GM19351 (cell line): ENCODE measurements at regions not wholly inside any gene's neighbourhood (a gene's known extent, or its start where the extent isn't known, plus 50 kb on each side); places are given as distances from the start of the nearest gene placed in this dataset.
"Not testable (repeated sequence)": the region's sequence is repeated elsewhere in the genome, so short reads cannot be mapped to it uniquely, and the experiment has no call there.

Source experiments
- ATAC-seq: cut with Tn5 transposase; IDR thresholded peaks from one replicate; pipeline ENCODE4 v1.9.1; 2021; ENCODE audit warnings: mild to moderate bottlenecking, moderate library complexity; ENCODE audit not compliant: unreplicated experiment

DNA sequence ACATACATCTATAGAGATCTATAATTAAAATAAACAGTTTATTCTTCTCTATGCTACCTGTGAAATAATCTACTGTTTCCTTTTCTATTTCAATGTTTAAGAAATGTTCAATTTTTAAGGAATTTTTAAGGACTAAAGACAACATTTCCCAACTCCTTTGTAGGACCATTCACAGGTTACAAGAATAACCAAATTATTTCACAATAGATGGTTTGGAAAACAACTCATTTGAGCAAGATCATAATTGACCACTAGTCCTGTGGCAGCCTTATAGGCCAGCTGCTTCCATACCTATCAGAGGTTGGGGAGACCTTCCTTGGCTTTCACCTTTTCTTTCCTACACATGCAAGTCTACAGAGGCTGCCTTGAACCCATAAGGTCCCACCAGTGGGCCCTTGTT, 193.7 kb downstream of the TTC39B start:
- ATAC-seq: no peak

DNA sequence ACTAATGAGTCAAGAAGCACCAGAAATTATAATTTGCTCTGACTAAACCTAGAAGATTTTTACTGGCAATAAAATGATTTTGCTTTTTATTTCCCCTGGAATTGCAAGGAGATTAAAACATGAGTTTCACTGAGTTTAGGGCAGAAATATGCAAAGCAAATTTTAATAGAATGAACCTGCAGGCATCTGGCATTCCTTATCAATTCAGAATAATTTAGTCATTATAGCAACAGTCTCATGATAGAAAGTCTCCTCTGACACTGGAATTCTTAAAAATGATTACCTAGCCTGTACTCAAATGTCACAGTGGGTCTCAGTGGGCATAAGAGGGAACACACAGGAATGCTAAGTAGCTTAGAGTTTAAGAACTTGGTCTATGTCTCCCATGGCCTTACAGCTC, 195.9 kb downstream of the TTC39B start:
- ATAC-seq: no peak

DNA sequence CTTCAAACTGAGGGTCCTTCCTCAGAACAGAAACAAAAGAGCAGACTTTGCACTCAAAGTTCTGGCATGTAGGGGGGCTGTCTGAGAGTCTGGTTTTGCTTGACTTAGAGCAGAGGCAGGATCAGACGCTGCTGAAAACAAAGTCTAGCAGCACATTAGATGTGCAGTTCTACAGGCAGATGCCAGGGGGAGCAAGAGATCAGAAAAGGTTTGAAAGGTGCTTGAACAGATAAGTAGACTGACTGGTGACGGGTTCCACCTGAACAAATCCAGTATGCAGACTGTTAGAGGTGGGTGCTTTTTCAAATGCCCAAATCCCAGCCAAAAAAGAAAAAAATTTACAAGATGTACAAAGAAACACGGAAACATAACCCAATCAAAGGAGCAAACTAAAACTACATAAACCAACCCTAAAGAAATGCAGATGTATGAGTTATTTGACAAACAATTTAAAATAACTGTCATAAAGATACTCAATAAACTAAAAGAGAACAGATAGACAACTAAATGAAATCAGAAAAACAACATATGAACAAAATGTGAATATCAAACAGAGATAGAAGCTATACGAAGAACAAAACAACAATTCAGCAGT, 194.7 kb upstream of the FREM1 start:
- peak; percentile 96 for ATAC-seq

DNA sequence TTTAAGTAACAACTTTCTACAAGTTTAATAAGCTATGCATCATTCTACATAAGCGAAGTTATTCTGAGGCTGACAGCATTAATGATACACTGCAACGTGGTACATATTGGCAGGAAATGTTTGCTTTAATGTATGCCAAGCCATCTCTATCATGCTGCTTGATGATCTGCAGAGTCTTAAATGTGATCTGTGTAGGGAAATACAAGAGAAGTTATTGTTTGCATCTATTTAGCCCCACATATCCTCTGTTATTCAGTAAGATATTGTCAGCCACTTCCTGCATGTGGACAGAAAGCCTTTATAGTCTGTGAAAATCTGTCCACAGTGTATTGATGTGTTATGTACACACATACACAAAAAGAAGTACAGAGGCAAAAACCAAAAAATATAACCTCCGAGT, 193.1 kb upstream of the FREM1 start:
- ATAC-seq: no peak

DNA sequence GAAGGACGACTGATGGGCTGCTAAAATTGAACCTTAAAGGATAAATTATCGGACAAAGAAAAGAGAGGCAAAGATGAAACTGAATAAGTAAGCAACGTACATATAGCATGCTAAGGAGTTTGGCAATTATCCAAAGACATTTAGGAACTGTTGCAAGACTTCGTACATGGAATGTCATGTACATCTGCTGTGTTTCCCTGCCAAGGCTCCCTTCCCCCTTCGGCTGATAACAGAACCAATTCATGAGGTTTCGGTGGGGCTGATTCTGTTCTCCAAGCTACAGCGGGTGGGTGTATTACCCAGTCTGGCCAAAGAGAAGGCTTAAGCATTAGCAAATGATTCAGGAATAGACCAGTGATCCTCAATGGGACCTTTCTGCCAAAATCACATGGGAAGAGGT, 190.9 kb upstream of the FREM1 start:
- no peak for ATAC-seq

DNA sequence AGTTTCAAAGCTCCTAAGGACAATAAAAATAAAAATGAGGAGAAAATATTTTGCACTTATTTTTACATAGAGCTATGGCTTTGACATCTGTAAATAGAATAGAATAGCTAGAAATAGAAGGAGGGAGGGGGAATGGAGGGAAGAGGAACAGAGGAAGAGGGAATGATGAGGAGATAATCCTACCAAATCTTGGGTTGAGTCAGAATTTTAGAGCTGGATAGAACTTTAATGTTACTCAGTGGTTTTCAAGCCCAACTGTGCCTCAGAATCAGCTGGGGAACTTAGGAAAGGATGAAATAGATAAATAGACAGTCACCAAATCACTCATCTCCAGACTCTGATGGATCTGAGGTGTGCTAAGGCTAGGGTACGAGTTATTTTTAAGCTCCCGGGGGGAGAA, 190.3 kb upstream of the FREM1 start:
- no peak for ATAC-seq

DNA sequence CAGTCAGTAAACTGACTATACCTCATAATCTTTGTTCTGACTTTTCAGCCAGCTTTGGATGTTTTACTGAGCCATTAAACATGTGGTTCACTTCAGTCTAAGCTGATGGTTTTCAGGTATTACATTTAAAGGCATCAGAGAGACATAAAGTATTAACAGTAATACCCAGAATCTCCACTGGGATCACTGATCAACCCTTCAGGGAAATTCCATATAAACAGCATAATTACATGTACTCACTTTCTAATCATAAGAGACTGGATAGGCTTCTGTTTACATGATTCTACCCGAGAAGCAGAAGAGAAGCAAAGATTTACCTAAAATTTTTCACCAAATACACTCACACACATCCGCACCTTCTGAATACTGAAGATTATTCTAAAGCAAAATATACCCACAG, 186.7 kb upstream of the FREM1 start:
- ATAC-seq: no peak

DNA sequence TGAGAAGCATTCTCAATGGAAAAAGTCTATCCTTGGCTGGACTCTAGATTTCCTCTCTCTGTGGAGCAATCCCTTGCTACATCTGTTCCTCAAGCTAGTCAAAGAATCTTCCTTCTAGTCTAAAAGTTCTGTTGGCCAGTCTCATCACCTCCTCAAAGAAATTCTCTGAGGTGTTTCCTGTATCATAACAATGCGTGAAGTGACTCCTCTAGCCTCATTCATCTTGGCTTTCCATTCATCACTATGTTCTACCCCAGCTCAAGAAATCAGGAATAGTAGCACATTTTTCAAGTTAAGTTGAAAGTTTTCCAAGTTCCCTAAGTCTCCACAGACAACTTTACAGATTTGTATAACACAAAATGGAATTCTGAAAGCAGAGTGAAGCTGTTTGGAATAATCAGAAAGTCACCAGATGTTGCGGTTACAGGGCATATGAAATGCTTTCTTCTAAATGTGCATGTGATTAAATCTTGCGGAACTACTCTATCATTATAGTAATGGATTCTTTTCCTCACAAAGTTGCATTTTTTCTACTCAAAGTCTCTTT, 176.6 kb upstream of the FREM1 start:
- ATAC-seq: no peak

DNA sequence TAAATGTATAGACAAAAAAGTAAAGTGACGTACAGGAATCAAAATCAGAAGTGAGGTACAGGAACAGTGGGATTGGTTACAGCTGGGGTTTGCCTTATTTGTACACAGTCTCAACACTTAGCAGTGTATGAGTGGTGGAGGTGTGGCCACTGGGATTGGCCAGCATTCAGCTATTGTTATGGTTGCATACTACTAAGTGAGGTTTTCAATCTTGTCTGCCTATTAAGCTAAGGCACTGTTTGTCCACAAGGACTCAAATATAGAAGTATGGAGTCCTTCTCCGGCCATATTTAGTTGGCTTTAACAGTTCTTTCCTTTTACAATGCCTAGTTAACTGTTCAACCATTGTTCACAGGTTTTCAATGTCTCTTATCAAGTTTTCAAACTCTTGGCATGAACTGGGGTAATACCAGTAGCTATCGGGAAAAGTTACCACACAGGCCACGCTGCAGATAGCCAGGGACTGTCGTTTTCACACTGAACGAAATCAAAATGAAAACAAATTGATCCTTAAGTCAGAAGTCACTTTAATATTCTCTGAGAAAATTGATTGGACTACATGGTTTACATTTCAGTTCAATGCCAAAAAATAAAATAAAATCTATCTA, 176.0 kb upstream of the FREM1 start:
- ATAC-seq: no peak

DNA sequence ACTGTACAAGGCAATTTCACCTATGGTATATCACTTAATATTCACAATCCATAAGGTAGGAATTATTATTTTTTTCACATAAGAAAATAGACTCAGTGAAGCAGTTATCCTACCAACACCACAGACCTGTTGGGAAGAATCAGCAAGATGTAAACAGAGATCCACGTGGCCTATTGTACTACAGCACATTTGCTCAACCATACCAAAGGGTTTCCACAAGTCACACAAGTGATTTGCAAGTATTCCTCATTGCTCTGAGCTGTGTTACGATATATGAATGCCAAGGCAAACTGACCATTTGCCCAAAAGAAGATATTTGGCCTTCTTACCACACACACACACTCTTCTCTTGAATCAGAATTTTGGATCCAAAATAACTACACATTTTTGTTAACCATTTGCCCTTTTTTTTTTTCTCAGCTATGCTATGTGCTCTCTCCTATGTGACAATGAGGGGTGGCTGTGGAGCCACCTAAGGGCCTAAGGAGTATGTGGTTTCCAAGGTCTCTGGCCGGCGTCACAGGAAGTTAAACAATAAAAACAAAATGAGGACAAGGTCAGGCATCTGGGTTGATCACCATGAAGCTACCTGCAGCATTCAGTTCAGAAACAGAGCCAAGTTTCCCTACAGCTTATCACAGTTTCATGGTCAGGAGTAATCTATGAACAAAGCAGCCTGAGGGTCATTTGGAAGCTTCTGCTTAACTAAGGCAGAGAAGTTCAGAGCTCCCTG, 171.0 kb upstream of the FREM1 start:
- no peak for ATAC-seq

DNA sequence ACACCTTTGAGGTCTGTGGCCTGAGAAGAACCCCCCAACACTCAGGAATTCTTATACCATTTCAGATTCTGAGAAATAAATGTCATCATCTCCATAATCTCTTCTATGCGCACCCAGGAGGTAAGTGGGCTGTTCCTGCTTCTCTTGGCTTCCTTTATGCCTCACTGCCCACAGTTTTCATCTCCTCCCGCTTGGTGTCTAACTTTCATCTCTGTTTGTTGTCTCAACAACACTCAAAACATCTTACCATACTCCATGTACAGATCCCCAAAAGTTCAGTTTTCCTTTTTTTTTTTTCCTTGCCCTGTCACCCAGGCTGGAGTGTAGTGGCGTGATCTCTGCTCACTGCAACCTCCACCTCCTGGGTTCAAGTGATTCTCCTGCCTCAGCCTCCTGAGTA, 170.2 kb upstream of the FREM1 start:
- ATAC-seq: no peak

DNA sequence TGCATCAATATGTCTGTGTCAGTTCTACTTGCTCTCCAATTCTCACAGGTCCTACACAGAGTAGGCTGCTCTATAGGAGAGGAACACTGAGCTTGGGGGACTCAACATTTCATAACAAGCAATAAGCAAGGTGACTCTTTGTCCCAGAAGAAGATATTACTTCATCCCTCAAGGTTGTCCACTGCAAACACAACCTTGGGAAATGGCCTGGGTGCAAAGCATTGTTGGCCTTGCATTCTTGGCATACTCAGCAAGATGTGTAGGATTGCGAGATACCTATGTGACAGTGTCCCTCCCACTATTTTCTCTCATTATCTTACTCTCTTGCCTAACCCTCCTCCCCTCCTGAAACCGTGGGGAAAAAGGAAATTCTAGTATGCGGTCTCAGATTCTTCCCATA, 169.8 kb upstream of the FREM1 start:
- no peak for ATAC-seq

DNA sequence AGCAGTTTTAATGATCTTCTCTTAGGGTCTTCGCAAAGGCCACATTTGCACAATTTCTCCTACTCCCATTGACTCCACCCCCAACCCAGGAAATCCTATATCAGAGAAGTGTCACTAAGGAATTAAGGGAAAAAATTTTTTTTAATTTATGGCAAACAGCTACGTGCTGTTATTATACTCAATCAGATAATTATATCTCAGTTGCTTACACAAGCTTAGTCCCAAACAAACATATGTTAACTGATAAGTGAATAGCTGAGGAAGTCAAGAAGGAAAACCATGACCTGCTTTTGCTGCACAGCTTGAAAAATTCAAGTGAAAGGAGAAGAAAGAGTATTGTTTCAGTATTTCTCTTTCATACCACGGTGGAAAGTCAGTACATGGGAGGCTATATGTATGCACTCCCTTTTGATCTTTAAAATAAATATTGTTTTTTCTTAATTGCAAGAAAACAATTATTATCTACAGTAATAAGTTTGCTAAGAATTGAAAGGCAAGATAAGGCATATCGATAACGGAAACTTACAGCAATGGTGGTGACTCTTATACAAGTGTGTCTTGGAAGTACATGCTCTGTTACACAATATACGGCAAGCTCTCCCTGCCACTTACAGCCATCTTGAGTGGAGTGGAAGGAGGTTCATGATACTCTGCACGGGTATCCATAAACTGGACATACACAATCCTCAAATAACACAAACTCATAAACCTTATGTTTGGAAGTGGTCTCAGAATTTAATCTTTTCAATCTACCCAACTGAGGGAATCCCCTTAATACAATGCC, 167.9 kb upstream of the FREM1 start:
- ATAC-seq: no peak

DNA sequence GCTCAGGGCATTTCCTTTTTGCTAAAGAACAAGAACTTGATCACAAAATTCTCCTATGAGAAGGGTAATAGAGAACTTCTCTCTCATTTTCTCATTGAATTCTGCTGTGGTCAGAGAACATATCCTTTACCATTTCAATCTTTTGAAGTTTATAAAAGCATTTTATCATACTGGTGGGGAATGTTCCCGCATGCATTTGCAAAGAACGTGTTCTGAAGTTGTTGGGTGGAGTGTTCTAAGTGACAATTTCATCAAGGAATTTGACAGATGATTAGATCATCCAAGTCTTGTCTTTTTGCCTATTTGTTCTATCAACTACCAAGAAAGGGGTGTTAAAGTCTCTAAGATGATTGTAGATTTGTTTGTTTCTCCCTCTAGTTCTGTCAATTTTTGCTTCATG, 163.4 kb upstream of the FREM1 start:
- no peak for ATAC-seq

DNA sequence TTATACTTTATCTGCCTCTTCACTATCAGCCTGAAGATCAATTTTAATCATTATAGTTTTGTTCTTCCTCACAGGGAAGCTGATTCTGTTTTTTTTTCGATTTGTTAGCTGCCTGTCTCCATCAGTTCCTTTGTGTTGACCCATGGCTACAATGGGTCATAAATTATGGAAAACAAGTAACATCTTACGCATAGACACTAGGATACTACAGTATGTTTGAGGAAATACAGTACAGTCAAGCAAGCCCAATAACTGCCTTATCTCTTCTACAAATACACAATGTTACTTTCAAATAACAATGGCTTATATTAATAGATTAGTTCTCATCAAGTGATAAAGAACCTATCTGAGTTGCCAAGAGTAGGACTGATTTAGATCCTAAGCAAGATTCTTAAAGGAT, 160.5 kb upstream of the FREM1 start:
- no peak for ATAC-seq

DNA sequence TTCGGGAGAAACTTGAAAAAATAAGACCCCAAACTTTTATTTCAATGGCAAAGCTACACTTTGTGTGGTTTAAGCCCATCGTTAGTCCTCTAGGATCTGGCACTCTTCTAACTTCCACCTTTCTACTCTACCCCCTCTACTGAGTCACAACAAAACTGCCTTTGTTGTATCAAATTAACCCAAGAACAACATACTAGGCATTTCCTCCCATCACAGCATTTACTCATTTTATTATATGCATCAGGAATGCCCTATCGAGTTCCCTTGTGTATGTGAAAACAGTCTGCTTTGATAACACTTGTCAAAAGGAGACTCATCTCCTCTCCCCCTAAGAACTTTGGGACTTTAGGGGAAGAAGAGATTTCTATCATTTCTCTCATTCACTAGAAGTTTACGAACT, 158.9 kb upstream of the FREM1 start:
- ATAC-seq: no peak

DNA sequence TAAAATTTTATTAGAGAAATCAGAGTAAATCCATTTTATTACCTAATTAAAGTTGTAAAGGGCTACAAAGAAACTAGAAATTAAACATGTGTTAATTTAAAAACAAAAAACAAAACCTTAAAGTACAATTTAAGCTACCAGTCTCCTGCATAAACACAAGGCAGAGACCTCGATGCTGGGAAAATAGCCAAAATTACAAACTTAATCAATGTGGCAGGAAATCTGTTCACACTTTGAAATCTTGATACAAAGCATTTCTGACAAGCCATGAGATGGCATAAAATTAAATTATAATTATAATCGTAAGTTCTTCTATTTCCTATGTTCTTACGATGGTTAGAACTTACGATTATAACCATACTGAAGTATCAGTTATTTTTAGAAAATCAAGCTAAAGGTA, 158.0 kb upstream of the FREM1 start:
- ATAC-seq: no peak

DNA sequence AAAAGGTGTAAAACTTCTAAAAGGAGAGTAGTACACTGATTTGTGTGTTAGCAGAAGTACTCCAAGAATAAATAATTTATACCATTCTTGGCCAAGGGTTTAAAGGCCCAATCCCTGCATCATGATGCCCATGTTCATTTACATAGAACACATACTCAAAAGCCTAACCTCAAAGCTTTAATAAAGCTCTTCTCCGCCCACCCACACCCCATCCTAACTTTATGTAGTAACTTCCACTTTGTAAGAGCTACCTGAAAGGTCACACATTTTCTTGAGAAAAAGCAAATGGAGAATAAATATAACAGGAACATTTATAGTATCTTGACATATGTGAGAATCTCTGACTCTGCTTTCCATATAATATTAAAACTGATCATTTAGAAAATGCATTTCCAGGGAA, 148.8 kb upstream of the FREM1 start:
- no peak for ATAC-seq

DNA sequence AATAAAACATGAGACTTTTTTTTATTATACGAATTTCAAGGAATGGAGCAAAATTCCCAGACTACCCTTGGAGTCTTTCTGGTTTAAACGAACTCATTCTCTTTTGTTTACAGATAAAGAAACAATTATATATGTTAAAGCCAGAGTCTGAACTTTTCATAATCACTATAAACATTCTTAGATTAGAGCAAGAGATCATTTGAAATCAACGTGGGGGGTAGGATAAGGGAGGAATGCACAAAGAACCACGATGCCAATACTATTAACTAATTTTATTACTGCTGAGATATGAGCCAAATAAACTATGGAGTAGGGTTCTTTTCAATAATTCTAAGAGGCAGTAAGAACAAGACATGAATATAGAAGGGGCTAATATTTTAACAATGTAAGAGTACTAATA, 148.0 kb upstream of the FREM1 start:
- ATAC-seq: no peak

DNA sequence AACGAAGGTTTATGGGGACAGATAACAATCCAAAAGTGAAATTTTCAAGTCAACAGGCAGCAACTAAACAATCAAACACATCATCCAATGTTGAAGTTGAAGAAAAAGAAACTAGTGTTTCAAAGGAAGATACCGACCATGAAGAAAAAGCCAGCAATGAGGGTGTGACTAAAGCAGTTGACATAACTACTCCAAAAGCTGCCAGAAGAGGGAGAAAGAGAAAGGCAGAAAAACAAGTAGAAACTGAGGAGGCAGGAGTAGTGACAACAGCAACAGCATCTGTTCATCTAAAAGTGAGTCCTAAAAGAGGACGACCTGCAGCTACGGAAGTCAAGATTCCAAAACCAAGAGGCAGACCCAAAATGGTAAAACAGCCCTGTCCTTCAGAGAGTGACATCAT, 145.1 kb upstream of the FREM1 start:
- ATAC-seq: not testable (repeated sequence)

DNA sequence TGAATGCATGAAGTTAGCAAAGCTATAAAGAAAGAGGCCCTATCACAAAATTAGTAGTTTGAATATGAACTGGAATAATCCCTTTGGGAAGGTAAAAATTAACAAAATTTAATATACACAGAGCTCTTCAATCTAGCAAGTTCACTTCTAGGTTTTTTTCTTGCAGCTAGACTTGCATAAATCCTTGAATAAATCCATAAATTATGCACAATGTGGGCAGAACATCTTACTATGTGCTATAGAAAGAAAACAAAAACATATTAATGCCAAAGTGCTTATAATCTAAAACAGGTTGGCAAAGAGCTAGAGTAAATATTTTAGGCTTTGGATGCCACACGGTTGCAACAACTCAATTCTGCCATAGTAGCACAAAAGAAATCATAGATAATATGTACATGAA, 138.5 kb upstream of the FREM1 start:
- no peak for ATAC-seq
